GM18517 (cell line): ENCODE measurements at regions not wholly inside any gene's neighbourhood (a gene's known extent, or its start where the extent isn't known, plus 50 kb on each side); places are given as distances from the start of the nearest gene placed in this dataset.
"Not testable (repeated sequence)": the region's sequence is repeated elsewhere in the genome, so short reads cannot be mapped to it uniquely, and the experiment has no call there.

Experiments used
- ATAC-seq: cut with Tn5 transposase; IDR thresholded peaks from one replicate; pipeline ENCODE4 v1.9.1; 2021; ENCODE audit warnings: mild to moderate bottlenecking, moderate library complexity; ENCODE audit not compliant: unreplicated experiment

- no peak for ATAC-seq
Measured at GRCh38 chrX:74085642-74086236, 218.2 kb upstream of the ZCCHC13 start.

- no peak for ATAC-seq
Measured at GRCh38 chrX:74080165-74080564, 223.8 kb upstream of the ZCCHC13 start.

DNA sequence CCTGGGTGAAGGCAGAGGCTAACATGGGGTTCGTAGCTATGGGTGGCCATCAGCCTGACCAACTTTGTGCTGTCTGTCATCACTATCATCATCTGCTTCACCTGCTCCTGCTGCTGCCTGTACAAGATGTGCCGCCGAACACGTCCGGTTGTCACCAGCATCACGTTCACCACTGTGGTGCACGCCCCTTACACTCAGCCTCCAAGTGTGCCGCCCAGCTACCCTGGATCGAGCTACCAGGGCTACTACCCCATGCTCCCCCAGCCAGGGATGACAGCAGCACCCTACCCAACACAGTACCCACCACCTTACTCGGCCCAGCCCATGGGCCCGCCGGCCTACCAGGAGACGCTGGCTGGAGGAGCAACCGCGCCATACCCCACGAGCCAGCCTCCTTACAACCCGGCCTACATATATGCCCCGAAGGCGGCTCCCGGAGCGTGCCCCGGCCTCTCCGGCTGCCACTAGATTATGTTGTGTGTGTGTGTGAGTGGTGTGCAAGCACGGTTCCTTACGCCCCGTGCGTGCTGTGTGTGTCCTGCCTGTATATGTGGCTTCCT is 213.4 kb upstream of the XIST start:
- ATAC-seq, result no peak

- ATAC-seq, result no peak
Measured at GRCh38 chrX:74063426-74064155, 211.1 kb upstream of the XIST start.

- no peak for ATAC-seq
Measured at GRCh38 chrX:74061879-74062278, 209.4 kb upstream of the XIST start.

DNA sequence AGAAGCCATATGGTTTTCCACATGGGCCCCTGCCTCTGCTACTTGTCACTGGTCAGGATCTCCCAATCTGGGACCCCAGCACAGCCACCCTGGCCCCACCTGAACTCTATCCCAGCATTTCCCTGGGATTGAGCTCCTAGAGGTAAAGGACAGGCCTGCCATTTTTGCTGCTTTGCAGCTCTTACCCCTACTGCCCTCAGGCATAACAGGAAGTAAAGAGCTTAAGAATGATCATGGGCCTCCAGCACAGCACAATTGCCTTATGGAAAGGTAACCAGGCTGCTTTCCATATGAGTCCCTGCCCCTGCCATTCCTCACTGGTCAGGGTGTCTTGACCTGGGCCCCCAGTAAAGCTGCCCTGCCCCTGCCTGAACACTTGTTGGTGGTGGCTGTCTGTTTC is 196.6 kb upstream of the XIST start:
- no peak for ATAC-seq

DNA sequence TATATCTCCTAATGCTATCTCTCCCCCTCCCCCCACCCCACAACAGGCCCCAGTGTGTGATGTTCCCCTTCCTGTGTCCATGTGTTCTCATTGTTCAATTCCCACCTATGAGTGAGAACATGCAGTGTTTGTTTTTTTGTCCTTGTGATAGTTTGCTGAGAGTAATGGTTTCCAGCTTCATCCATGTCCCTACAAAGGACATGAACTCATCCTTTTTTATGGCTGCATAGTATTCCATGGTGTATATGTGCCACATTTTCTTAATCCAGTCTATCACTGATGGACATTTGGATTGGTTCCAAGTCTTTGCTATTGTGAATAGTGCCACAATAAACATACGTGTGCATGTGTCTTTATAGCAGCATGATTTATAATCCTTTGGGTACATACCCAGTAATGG is 181.6 kb upstream of the XIST start:
- not testable (repeated sequence) for ATAC-seq

- ATAC-seq, result not testable (repeated sequence)
Measured at GRCh38 chrX:74031527-74031926, 179.0 kb upstream of the XIST start.

GRCh38 chrX:74030766-74031165 is 178.3 kb upstream of the XIST start:
- not testable (repeated sequence) for ATAC-seq

DNA sequence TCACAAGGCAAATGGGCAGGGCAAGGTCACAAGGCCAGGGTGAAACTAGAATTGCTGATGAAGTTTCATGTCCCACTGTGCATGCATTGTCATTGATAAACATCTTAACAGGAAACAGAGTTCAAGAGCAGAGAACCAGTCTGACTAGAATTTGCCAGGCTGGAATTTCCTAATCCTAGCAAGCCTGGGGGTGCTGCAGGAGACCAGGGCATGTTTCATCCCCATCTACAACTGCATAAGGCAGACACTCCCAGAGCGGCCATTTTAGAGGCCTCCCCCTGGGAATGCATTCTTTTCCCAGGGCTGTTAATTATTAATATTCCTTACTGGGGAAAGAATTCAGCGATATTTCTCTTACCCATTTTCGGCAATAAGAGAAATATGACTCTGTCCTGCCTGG is 172.6 kb upstream of the XIST start:
- not testable (repeated sequence) for ATAC-seq

DNA sequence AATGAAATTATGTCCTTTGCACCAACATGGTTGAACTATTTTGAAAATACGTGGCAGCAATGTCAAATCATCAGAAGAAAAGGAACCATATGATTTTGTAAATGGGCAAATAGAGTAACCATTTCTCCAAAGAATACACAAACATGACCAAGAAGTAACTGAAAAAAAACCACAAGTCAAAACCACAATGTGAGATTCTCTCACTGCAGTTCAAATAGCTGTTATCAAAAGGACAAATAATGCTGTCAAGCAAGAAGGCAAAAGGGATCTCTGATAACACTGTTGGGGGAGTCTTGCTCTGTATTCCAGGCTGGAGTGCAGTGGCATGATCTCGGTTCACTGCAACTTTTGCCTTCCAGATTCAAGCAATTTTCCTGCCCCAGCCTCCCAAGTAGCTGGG is 170.7 kb upstream of the XIST start:
- no peak for ATAC-seq

GRCh38 chrX:74018253-74018652 is 165.7 kb upstream of the XIST start:
- ATAC-seq, result no peak

GRCh38 chrX:74015379-74016019 is 163.0 kb upstream of the XIST start:
- ATAC-seq, result peak; percentile 85

DNA sequence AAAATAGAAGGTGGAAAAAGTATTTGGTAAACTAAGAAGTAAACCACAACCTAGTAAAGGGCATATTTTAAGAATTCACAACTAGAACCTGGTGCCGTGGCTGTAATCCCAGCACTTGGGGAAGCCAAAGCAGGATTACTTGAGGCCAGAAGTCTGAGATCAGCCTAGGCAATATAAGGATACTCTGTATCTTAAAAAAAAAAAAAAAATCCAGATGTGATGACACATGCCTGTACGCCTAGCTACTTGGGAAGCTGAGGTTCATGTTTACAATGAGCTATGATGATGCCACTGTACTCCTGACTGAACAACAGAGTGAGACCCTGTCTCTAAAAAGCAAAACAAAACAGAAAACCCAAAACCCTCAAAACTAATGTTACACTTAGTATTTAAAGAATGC is 156.5 kb upstream of the XIST start:
- ATAC-seq, result no peak

DNA sequence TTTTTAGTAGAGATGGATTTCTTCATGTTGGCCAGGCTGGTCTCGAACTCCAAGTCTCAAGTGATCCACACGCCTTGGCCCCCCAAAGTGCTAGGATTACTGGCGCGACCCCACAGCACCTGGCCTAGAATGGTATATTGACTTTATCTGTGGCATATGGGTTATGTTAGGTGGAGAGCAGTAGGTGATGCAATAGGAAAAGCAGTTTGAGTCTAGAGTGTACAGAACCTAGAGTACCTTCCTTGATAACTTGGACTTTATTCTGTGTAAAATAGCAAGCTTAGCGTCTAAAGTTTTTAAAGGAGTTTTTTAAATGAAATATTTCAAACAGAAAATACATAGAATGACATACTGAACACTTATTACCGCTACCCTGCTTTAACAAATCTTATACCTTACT is 139.5 kb upstream of the XIST start:
- ATAC-seq, result no peak

GRCh38 chrX:73987166-73987565 is 134.7 kb upstream of the XIST start:
- ATAC-seq, result no peak

- no peak for ATAC-seq
Measured at GRCh38 chrX:73979551-73980131, 127.1 kb upstream of the XIST start.

DNA sequence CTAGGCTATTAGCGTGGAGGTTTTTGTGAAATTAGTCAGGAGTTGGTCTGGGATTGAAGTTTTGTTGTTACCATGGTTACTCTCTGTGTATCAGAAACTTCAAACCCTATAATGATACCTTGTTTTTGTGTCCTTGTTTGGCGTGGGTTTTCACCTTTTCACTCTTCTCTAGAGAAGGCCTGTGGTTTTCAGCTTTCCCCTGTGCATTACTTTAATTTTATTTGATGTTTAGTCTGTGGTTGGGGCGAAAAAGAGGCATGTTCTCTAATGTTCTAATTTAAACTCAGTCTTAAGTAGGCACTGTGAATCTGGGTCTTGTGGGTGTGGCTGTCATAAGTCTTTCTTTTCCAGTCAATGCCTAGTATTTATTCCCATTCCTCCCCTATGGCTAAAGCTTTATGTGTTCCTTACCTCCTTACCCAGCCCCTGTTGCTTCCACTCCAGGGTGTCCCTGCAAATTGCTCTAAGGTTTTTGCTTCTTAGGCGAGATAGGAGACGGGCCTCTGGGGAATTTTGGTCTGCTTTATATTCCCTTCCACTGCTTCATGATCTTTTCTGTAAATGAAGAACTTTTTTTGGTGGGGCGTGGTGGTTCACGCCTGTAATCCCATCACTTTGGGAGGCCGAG is 125.1 kb upstream of the XIST start:
- ATAC-seq, result peak; percentile 81

DNA sequence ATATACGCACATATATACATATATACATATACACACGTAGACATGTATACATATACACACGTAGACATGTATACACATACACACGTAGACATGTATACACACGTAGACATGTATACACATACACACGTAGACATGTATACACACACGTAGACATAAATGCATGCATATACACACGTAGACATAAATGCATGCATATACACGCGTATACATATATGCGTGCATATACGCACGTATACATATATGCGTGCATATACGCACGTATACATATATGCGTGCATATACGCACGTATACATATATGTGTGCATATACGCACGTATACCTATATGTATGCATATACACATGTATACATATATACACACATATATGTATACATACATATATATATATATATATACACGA is 114.9 kb upstream of the XIST start:
- ATAC-seq, result not testable (repeated sequence)

DNA sequence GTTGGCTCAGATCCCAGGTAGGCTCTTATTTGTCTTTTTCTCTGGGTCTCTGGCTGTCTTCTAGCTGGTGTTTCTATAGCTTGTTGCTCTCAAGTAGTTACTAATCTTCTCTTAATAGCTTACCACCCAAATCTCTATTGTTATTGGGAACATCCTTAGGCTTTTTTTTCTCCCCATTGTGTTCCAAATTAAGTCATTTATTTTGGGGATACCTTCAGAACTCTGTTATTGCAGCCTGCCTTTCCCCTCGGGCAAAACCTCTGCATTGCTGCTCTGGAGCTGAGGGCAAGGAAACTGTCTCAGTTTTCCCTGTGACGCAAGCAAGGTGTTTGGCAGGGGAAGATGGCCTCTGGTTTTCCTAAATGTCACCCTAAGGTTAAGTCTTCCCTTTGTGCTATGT is 113.3 kb upstream of the XIST start:
- no peak for ATAC-seq

DNA sequence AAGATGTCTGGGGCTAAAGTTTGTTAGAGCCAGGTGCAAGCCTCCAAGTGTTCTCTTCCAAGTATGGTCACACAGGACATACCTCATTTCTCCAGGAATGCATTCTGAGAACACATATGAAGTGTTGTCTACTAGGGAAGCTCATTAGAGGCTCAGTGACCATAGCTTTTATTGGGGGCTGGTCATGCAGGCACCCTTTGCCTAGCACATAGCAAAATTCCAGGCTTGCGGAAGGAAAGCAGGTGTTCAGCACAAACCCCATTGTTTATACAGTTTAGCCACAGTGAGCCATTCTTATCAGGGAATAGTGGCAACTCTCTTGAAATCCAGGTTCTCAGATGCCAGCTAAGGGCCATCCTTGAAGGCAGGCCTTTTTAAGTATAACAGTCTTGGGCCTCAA is 112.1 kb upstream of the XIST start:
- no peak for ATAC-seq
